OCI-LY3 (cell line): ENCODE measurements at regions not wholly inside any gene's neighbourhood (a gene's known extent, or its start where the extent isn't known, plus 50 kb on each side); places are given as distances from the start of the nearest gene placed in this dataset.

ENCODE experiments used
- EZH2phosphoT487 ChIP-seq: fragments of 200-600 bp; shearing (Covaris generic); IDR thresholded peaks from 2 replicates; pipeline ENCODE4 v1.6.1; 2018; ENCODE audit warnings: antibody characterized with exemption, mixed run types, low read depth
- TF ChIP-seq, protein P1 (sequence below): fragments of 200-600, 300-600 bp; sonication (generic); IDR thresholded peaks from 2 replicates; pipeline ENCODE4 v1.5.1; 2014; ENCODE audit warnings: antibody characterized with exemption, low read length, low read depth

- TF ChIP-seq, protein P1, sequence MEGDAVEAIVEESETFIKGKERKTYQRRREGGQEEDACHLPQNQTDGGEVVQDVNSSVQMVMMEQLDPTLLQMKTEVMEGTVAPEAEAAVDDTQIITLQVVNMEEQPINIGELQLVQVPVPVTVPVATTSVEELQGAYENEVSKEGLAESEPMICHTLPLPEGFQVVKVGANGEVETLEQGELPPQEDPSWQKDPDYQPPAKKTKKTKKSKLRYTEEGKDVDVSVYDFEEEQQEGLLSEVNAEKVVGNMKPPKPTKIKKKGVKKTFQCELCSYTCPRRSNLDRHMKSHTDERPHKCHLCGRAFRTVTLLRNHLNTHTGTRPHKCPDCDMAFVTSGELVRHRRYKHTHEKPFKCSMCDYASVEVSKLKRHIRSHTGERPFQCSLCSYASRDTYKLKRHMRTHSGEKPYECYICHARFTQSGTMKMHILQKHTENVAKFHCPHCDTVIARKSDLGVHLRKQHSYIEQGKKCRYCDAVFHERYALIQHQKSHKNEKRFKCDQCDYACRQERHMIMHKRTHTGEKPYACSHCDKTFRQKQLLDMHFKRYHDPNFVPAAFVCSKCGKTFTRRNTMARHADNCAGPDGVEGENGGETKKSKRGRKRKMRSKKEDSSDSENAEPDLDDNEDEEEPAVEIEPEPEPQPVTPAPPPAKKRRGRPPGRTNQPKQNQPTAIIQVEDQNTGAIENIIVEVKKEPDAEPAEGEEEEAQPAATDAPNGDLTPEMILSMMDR: no peak
- no peak for TF ChIP-seq EZH2phosphoT487
Measured at GRCh38 chr4:179747218-179747910, 2305.1 kb upstream of the AGA start.
